A549 (cell line): ENCODE measurements at regions not wholly inside any gene's neighbourhood (a gene's known extent, or its start where the extent isn't known, plus 50 kb on each side); places are given as distances from the start of the nearest gene placed in this dataset.
"Not testable (repeated sequence)": the region's sequence is repeated elsewhere in the genome, so short reads cannot be mapped to it uniquely, and the experiment has no call there.

ENCODE experiments used
- ATAC-seq, 2 experiments: fragments of 200-7000 bp in 1 of 2; fragments of >200 bp in 1 of 2; cut with Nextera tagmentation in 1 of 2; cut with Tn5 transposase in 1 of 2; 3 replicates each; pipeline versions ENCODE4 v1.8.0 to v1.9.1; 2018 to 2020; ENCODE audit warnings: mild to moderate bottlenecking in 1 of 2, moderate library complexity in 1 of 2
- CTCF ChIA-PET: fragments of 300-600 bp; sonication (Branson Sonifier 250); formaldehyde crosslinking; extraction: SDS; loops from one replicate; lab custom pipeline; 2021; ENCODE audit warnings: antibody characterized with exemption, inconsistent platforms; lab: Yijun Ruan, JAX
- POLR2A ChIA-PET: fragments of 350-600 bp; formaldehyde crosslinking; extraction: SDS; loops from one replicate; lab custom pipeline; 2021; ENCODE audit warnings: antibody characterized with exemption, inconsistent platforms; lab: Yijun Ruan, JAX
- DNase-seq, 2 experiments: peaks; one replicate each; pipeline versions ENCODE4 v3.0.0 to v3.0.0-alpha.2; 2011 to 2016; ENCODE audit warnings: low read depth in 1 of 2, low spot score in 1 of 2
- FAIRE-seq: peaks from 2 replicates; lab custom pipeline; 2011; peaks lifted over from hg19 to GRCh38; lab: Jason Lieb, UNC
- H3K27ac ChIP-seq, 2 experiments: fragments of >200 bp; sonication (Bioruptor Twin); formaldehyde crosslinking; 3 replicates each; pipeline ENCODE4 v1.5.1; 2016 to 2017
- H3K4me1 ChIP-seq: fragments of >200 bp; sonication (Bioruptor Twin); formaldehyde crosslinking; 3 replicates; pipeline ENCODE4 v1.6.1; 2016
- H3K4me2 ChIP-seq: fragments of >200 bp; sonication (Bioruptor Twin); formaldehyde crosslinking; 3 replicates; pipeline ENCODE4 v1.6.1; 2016
- H3K4me3 ChIP-seq: fragments of >200 bp; sonication (Bioruptor Twin); formaldehyde crosslinking; 3 replicates; pipeline ENCODE4 v1.5.1; 2016
- H3K9me3 ChIP-seq: fragments of >200 bp; sonication (Bioruptor Twin); formaldehyde crosslinking; 3 replicates; pipeline ENCODE4 v1.6.1; 2016
- ATOH8 ChIP-seq: fragments of 250-450 bp; sonication (Bioruptor Pico); IDR thresholded peaks from 2 replicates; pipeline ENCODE4 v1.5.0; 2020; ENCODE audit warnings: low read depth, mild to moderate bottlenecking, moderate library complexity
- BHLHE40 ChIP-seq: IDR thresholded peaks from 2 replicates; pipeline ENCODE4 v1.6.1; 2012; ENCODE audit warnings: low read depth, low read length, inconsistent platforms
- CBX2 ChIP-seq: fragments of 200-600 bp; sonication (generic); IDR thresholded peaks from 2 replicates; pipeline ENCODE4 v1.6.1; 2016; ENCODE audit warnings: low read depth, mild to moderate bottlenecking, borderline replicate concordance
- CBX8 ChIP-seq: fragments of 200-600 bp; sonication (generic); IDR thresholded peaks from 2 replicates; pipeline ENCODE4 v1.6.1; 2016
- CHD2 ChIP-seq: fragments of 150-350 bp; IDR thresholded peaks from 2 replicates; pipeline ENCODE4 v1.6.1; 2014; ENCODE audit warnings: low read length; ENCODE audit not compliant: partially characterized antibody
- CHD4 ChIP-seq: fragments of 200-600 bp; sonication (generic); IDR thresholded peaks from 2 replicates; pipeline ENCODE4 v1.6.1; 2016; ENCODE audit warnings: antibody characterized with exemption, mild to moderate bottlenecking, borderline replicate concordance
- EHF ChIP-seq: fragments of 250-450 bp; sonication (Bioruptor Pico); IDR thresholded peaks from 2 replicates; pipeline ENCODE4 v1.5.0; 2020; ENCODE audit warnings: mild to moderate bottlenecking
- ELK1 ChIP-seq: fragments of 150-350 bp; IDR thresholded peaks from 2 replicates; pipeline ENCODE4 v1.6.1; 2014; ENCODE audit warnings: low read depth, mild to moderate bottlenecking, low read length
- FOSB ChIP-seq: fragments of 250-450 bp; sonication (Bioruptor Pico); IDR thresholded peaks from 2 replicates; pipeline ENCODE4 v1.5.0; 2020; ENCODE audit warnings: mild to moderate bottlenecking, moderate library complexity
- FOXS1 ChIP-seq: fragments of 250-450 bp; sonication (Bioruptor Pico); IDR thresholded peaks from 2 replicates; pipeline ENCODE4 v1.5.0; 2020; ENCODE audit warnings: mild to moderate bottlenecking, moderate library complexity
- GATA3 ChIP-seq: IDR thresholded peaks from 2 replicates; pipeline ENCODE4 v1.6.1; 2012; ENCODE audit warnings: borderline replicate concordance
- HES2 ChIP-seq: fragments of >200 bp; sonication (Bioruptor Twin); formaldehyde crosslinking; IDR thresholded peaks from 2 replicates; pipeline ENCODE4 v1.6.1; 2016
- HOXB13 ChIP-seq: fragments of 250-450 bp; sonication (Bioruptor Pico); IDR thresholded peaks from 2 replicates; pipeline ENCODE4 v1.5.0; 2020; ENCODE audit warnings: low read depth, mild to moderate bottlenecking, moderate library complexity
- HOXB5 ChIP-seq: fragments of 250-450 bp; sonication (Bioruptor Pico); IDR thresholded peaks from 2 replicates; pipeline ENCODE4 v1.5.0; 2020; ENCODE audit warnings: mild to moderate bottlenecking, moderate library complexity
- JUNB ChIP-seq: fragments of >200 bp; sonication (Bioruptor Twin); formaldehyde crosslinking; IDR thresholded peaks from 2 replicates; pipeline ENCODE4 v1.6.1; 2016
- MAFK ChIP-seq: fragments of 450-650 bp; IDR thresholded peaks from 2 replicates; pipeline ENCODE4 v1.6.1; 2014; ENCODE audit not compliant: partially characterized antibody
- MAX ChIP-seq: IDR thresholded peaks from 2 replicates; pipeline ENCODE4 v1.6.1; 2012
- NPAS2 ChIP-seq: fragments of 250-450 bp; sonication (Bioruptor Pico); IDR thresholded peaks from 2 replicates; pipeline ENCODE4 v1.8.0; 2022; ENCODE audit warnings: mild to moderate bottlenecking, moderate library complexity, borderline replicate concordance
- NR3C1 ChIP-seq: fragments of >200 bp; sonication (Bioruptor Twin); formaldehyde crosslinking; IDR thresholded peaks from 3 replicates; pipeline ENCODE4 v1.6.1; 2017
- RAD21 ChIP-seq, 2 experiments: fragments of >200 bp in 1 of 2; sonication (Bioruptor Twin) in 1 of 2; formaldehyde crosslinking in 1 of 2; IDR thresholded peaks in 1 of 2; conservative IDR thresholded peaks in 1 of 2; 2 replicates in 1 of 2; 3 replicates in 1 of 2; pipeline ENCODE4 v1.6.1; 2012 to 2018; ENCODE audit warnings: inconsistent platforms in 1 of 2
- RCOR1 ChIP-seq: fragments of 150-350 bp; IDR thresholded peaks from 2 replicates; pipeline ENCODE4 v1.6.1; 2014; ENCODE audit warnings: antibody characterized with exemption, low read length, low read depth
- WGBS: methylation state at CpG from one replicate; pipeline ENCODE4 v1.1.6; 2017; ENCODE audit errors: missing lambda C conversion rate; 5-methylcytosine and 5-hydroxymethylcytosine counted together

GRCh38 chr21:41567901-41568510 is 60.0 kb upstream of the TMPRSS2 start:
- no peak overlapping the region for H3K4me3 ChIP-seq
- DNase-seq (no peak), ATAC-seq (no peak)
- CTCF ChIA-PET = no interaction called here
- 62% methylated on average over 25 of the region's 25 CpGs for WGBS
- H3K4me1 ChIP-seq = no peaks in the 10 kb centered on the region
- TF ChIP-seq CBX2 (no peak), RCOR1 (no peak), CHD4 (no peak), ELK1 (no peak), RAD21 (conservative IDR thresholded peaks at IDR 0.05 in 1 of 2, IDR thresholded peaks at IDR 0.05 in 1 of 2) (no peak), JUNB (no peak), HES2 (no peak), HOXB5 (CRISPR knock-in tag) (no peak)
- TF ChIP-seq, all 56 proteins: peak for 0
- Histone ChIP-seq H3K4me2 (no peak overlapping the region), H3K9me3 (no peaks in the 10 kb centered on the region), H3K27ac (no peak overlapping the region)
- no peak for FAIRE-seq
- POLR2A ChIA-PET = no interaction called here

- POLR2A ChIA-PET, H3K4me1 ChIP-seq, ATAC-seq, H3K4me2 ChIP-seq, H3K27ac ChIP-seq, H3K4me3 ChIP-seq, DNase-seq, H3K9me3 ChIP-seq, FAIRE-seq: not testable (repeated sequence)
- CTCF ChIA-PET = interaction anchor here (1.0 kb wide), 1 partner anchor 44 kb away, joined by 3 read pairs; no protein-coding TSS in a partner anchor
- WGBS = 20% methylated on average over 1 of the region's 2 CpGs
These were observed 59.3 kb upstream of the TMPRSS2 start for GRCh38 chr21:41567237-41567636.

- POLR2A ChIA-PET = no interaction called here
- no peak for ATAC-seq
- H3K4me1 ChIP-seq = no peaks in the 10 kb centered on the region
- 40% methylated on average over 3 of the region's 3 CpGs for WGBS
- no peak overlapping the region for H3K27ac ChIP-seq
- TF ChIP-seq GATA3 (no peak), NR3C1 (no peak), NPAS2 (CRISPR knock-in tag) (no peak), CBX8 (no peak), EHF (CRISPR knock-in tag) (no peak), MAFK (no peak), HOXB13 (CRISPR knock-in tag) (no peak), FOSB (CRISPR knock-in tag) (no peak), MAX (no peak), CBX2 (no peak), CHD2 (no peak), BHLHE40 (no peak), ELK1 (no peak), HES2 (no peak), ATOH8 (no peak), FOXS1 (CRISPR knock-in tag) (no peak)
- DNase-seq = no peak
- FAIRE-seq = no peak
- H3K4me3 ChIP-seq = no peak overlapping the region
- no peaks in the 10 kb centered on the region for H3K9me3 ChIP-seq
- no peak overlapping the region for H3K4me2 ChIP-seq
- CTCF ChIA-PET = interaction anchor here (0.6 to 1.0 kb wide), 3 partner anchors 9 to 165 kb away, joined by 3 read pairs; no protein-coding TSS in a partner anchor
These were observed 58.6 kb upstream of the TMPRSS2 start for GRCh38 chr21:41566500-41567014.
